NCI-H2107 (cell line): ENCODE measurements at regions not wholly inside any gene's neighbourhood (a gene's known extent, or its start where the extent isn't known, plus 50 kb on each side); places are given as distances from the start of the nearest gene placed in this dataset.

Experiments used
- DNase-seq: peaks from one replicate; lab custom pipeline; 2025; lab: John Stamatoyannopoulos, UW

DNA sequence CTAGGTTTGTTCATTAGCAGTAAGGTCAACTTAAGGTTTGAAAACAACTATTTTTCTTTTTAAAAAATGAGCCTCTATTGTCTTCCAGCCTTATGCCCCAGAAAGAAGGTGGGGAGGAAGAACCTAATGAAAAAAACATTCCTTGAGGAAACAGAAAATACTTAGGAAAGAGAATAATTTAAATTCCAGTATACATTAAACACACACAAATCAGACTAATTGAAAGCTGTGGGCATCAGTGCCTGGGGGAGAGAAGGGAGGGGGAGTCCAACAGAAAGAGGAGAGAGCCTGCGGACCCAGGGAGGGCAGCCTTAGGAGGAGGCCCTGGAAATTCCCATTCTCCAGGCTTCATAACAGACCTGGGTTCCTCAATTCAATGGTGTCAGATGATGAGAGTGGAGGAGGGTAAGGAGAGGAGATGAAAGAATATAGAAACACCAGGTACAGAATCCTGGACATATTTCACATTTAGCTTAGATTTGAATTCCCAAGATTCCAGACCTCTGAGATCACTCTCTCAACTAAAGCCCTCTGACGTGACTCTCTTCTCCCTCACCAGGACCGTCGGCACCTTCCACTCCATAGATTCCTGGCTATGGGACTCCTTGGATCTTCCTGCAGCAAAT is 320.5 kb upstream of the UMPS start:
- no peak for DNase-seq

DNA sequence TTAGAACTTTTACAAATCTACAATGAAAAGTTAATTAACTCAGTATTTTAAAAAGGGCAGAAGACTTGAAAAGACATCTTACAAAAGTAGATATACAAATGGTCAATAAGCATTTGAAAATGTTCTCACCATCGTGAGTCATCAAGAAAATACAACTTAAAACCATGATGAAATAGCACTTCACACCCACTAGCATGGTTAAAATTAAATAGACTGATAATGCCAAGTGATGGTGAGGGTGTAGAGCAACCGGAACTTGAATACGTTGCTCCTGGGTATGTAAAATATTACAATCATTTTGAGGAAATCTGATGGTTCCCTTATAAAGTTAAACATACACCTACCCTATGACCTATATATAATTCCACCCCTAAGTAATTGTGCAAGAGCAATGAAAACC is 319.8 kb upstream of the UMPS start:
- no peak for DNase-seq

DNA sequence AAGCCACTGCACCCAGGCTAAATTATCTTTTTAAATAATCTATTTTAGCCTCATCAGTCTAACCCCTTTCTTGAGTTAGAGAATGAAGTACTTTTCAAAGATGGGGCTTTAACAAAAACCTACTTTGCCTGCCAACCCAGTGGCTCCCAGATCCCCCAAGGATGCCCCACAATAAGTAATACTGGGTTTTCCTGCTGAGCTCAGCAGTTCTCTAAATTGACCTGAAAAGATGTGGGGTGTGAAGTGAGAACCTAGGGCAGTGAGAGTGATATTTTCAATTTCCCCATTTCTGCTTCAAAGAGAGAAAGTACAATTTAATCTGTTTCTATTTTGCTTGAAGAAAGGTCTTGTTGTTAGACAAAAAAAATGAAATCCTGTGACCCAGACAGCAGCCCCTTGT is 318.5 kb upstream of the UMPS start:
- DNase-seq, result no peak

DNA sequence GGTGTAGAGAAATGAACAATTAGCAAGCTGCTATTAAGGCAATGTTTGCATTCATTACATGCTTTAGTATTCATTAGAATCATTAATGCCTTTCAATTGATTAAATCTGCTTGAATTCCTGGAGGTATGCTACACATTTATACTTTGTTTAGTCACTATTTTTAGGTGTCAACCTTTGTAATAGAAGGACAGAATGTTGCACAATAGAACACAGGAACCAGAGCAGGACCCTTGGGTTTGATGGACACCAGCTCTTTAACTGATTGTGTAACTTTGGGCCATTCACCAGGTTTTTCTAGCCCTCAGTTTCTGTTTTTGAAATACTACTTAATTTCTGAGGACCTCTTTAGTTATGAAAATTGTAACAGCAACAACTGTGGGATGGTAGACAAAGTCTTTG is 317.6 kb upstream of the UMPS start:
- no peak for DNase-seq

DNA sequence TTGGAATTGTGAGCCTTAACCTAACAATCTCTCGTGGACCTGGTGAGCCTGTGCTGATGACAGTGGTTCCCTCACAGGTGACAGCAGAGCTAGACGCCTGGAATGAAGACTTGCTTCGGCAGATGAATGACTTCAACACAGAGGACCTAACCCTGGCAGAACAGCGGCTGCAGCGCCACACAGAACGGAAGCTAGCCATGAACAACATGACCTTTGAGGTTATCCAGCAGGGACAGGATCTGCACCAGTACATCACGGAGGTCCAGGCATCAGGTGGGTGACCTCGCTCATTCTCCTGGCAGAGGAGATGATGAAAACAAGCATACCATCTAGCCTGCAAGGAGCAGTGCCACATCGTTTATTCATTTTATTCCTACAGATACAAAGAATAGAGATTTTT is 316.9 kb upstream of the UMPS start:
- no peak for DNase-seq

DNA sequence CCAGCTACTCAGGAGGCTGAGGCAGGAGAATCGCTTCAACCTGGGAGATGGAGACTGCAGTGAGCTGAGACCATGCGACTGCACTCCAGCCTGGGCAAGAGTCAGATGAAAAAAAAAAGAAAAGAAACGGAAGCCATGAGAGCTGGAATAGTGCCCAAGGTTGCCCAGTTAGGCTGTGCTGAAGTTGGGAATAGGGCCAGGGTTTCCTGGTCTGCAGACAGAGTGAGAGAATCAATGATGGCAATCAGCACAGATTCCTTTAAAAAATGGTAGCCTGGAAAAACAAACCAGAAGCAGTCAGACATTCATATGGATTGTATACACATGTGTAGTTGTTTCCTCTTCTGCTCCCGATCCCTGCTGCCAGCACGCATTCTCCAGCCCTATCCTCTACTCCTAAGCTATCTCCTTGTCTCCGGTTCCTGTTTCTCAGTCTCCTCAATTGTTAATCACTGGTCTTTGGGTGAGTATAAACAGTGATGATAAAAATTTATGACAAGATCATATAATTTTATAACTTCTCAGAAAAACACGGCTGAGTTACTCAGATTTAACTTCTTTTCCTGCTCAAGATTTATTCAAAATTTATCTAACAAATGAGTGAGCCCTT is 316.2 kb upstream of the UMPS start:
- no peak for DNase-seq

DNA sequence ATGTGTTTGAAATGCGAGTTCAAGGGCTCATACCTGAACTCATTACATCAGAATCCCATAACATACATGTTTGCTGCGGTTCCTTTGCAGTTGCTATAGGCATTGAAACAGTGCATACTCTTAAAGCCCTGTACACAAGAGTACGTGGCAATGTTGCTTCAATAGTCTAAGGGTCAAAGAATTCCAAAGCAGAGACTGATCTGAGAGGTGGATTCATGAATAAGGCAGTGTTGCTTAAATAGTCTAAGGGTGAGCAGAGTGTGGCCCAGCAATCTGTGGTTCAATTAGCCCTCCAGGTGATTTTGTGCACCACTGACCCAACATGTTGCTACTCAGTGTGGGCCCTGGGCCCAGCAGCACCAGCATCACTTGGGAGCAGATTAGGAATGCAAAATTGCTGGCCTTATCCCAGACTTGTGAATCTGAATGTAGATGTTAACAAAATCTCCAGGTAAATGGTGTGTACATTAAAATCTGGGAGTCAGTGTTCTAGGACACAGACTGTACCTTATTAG is 314.7 kb upstream of the UMPS start:
- DNase-seq, result no peak

DNA sequence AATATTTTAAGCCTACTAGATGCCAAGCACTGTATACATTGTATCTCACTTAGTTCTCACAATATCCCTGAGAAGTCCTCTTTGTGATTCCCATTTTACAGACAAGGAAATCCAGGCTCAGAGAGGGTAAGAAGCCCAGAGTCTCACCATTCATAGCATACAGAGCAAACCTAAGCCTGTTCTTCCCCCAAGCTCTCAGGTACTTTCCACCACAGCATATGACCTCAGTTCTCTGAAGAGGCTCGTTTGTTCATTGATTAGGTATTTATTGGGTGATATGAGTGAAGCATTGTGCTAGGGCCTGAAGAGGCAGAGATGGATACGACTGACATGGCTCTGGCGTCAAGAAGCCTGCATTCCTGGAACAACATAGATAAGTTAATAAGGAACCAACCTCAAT is 310.9 kb upstream of the UMPS start:
- no peak for DNase-seq

DNA sequence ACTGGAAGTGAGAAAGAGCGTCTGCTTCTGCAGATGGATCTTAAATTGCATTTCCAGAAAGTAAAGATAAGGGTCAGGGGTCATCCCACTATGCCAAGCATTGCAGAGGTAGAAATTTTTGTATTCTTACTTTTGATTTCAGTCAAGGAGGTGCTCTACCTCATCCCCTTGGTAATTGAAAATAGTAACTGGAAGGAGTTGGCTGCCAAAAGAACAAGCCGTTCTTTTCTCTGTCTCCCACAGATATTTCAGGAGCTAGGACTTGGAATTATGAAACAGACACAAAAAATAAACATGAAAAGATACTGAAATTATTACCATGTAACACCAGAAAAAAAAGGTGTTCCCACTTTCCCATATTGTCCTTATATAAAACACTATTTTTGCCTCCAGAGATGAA is 309.9 kb upstream of the UMPS start:
- no peak for DNase-seq

DNA sequence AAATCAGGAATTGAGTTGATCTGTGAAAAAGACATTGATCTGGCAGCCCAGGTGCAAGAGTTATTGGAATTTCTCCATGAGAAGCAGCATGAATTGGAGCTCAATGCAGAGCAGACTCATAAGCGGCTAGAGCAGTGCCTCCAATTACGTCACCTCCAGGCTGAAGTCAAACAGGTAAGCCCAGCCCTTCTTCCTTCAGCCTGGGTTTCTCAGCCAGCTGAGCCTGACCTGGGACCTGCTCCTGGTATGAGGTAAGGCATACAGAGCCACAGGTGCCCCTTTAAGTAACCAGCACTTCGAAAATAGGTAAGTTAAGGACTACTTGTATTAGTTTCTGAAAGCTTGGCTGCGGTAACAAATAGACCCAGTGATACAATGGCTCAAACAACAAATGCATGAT is 307.4 kb upstream of the UMPS start:
- no peak for DNase-seq

DNA sequence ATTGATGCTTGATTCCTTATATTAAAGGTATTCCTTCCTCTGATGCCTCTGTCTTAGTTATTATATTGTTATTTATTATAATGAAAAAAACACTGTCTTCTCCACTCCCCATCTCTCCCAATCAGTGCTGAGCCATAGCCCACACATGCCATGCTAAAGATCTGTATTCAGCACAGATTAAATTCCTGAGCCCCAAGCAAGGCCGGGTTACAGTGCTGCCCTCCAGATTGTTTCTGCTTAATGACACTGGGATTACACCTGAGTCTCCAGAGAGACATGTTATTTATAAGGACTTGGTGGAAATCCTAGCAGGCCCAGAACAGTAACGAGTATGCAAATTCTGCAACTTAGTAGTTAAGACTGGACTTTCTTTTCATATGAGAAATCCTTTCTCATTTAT is 305.9 kb upstream of the UMPS start:
- DNase-seq, result no peak

DNA sequence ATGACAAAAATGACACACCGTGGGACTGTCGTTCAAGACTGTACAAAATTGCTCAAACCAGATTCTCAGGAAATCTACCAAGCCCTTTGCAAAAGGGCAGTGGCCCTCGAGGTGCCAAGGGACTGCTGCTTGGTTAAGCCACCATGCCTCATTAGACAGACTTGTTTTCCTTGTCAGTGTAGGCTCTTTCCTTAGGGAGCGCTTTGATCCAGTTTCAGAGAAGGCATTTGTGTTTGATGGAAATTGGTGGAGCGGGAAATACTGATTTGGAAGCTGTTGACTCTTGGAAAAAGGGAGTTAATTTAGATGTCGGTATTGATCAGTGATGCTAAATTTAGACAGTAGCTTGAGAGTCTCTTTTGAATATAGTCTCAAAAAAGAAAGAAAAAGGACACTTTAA is 304.3 kb upstream of the UMPS start:
- DNase-seq, result no peak

DNA sequence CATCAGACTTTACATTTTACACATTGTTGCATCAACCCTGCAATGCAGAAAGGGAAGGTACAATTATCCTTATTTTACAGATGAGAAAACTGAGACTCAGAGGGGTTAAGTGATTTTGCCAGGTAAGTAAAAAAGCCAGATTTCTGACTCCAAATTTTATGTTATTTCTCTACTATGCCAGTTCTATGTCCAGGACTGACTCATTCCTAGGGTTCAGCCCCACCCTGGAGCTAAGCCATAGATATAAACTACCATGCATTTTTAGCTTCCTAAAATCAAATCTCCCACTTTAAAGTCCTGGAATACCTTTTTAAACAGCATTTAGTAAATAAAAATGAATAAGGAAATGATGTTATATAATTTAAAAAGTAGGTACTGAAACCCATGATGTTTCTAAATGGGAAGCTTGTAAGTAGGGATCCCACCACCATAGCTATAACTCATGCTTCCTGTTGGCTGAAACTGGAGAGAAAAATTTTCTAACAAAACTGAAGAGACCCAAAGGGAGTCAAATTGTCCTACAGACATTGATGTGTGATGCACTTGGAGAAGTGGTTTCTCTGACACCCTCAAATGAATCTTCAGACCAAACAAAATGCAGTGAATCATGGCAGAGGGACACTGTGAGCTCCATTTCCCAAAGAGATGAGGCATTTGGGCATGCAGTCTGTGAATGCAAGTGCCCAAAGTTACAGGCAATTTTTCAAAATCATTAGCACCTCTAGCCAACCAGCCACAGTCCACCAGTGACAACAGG is 301.7 kb upstream of the UMPS start:
- no peak for DNase-seq

DNA sequence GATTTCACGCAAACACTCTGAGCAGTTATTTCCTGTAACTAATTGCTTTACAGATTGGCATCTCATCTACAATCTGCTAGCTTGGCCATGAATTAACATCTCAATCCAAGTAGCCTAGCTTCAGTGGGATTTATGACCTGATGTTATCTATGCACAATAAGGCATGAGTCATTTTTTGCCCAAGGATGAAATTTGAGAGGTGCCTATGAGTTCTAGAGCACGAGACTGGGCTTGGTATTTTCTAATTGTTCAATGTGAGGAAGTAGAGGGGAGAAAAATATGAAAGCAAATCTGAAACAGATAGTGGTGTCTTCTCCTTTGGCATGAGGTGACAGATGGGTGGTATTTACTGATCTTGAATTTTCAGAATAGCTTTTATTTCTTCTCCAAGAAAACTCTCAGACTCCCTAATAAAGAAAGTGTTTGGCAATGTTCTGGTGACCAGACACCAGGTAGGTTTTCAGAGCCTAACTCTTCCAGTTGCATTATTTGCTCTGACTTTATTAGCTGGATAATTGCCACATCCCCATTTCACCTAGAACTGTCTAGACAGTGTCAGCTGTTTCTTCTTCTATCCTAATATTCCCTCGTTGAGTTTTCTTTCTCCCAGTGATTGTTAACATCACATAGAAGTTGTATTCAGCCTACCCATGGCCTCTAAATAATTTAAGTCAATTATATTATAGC is 301.0 kb upstream of the UMPS start:
- peak; percentile 36 for DNase-seq

DNA sequence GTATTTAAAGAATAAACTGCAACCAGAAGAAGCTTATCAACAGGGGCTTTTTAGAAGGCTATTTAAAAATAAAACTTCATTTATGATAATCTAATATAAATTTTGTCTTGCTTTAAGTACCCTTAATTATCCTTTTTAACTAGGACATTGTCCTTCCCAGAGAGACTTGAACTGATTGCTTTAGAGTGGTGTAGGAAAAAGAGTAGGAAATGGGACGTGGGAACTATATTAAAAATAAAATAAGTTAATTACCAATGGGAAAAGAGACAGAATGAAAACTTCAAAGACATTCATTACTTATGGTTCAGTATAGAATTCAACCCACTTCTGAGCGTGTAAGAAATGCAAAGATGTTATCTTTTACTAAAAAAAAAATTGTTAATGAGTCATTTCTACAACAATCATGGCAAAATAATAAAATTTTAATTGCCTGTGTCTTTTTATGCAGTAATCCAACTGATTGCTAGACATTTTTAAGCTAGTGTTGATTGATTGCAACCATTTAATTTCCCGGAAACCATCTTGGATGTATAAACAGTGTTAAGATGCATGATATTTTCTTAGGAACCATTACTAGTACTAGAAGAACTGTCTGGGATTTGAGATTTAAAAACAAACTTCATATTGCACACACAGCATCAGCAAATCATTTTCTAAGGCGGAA is 298.8 kb upstream of the UMPS start:
- DNase-seq, result no peak

DNA sequence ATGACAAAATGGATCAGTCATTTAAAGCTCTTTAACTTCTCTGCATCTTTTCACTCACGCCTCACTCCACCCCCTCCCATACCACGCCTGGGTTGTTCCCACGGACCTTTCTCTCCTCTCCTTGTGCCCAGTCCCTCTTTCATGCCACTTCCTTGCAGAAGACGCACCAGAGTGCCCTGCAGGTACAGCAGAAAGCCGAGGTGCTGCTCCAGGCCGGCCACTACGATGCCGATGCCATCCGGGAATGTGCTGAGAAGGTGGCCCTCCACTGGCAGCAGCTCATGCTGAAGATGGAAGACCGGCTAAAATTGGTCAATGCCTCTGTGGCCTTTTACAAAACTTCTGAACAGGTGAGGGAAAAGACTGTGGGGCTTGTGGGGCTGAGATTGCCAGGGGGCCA is 296.1 kb upstream of the UMPS start:
- DNase-seq, result no peak

DNA sequence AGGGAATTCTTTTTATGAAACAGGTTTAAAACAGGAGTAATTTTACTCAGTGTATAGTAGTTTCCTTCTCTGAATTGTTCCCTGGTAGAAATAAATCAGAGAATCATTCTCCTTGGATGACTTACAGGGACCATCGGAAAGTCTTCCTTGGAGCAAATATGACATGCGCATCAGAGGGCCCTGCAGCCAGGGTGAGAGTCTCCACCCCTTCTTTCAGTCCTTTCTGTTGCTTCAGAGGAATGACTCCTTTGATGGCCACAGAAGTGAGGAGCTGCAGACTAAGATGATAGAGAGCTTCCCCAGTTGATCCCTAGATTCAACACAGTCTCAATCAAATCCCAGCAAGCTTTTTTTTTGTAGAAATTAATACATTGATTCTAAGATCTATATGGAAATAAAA is 294.8 kb upstream of the UMPS start:
- DNase-seq, result no peak

DNA sequence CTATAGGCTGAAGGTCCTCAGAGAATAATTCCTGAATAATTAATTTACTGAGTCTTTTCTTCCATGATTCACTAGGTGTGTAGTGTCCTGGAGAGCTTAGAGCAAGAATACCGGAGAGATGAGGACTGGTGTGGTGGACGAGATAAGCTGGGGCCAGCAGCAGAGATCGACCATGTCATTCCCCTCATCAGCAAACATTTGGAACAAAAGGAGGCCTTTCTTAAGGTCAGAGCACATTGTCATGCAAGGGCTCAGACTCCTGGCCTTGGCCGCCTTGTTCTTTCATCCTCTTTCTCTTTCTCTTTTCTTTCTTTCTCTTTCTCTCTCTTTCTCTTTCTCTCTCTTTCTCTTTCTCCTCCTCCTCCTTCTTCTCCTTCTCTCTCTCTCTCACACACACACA is 291.4 kb upstream of the UMPS start:
- no peak for DNase-seq

DNA sequence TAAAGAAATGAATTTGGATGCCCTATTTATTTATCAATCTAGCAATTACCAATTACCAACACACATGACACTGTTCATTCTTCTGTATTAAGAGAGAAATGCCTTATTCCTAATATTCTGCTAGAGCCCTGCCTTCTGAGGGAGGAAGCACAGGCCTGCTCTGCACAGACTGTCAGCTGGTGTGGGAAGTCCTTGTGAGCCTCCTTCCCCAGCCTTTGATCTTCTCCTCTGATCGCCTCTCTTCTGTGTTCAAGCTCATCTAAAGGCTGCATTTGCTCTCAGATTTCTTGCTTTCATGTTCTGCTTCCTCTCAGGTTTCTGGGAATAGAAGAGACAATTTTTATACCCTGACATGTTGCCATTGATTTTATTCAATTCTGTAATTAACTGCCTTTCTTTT is 290.6 kb upstream of the UMPS start:
- no peak for DNase-seq

DNA sequence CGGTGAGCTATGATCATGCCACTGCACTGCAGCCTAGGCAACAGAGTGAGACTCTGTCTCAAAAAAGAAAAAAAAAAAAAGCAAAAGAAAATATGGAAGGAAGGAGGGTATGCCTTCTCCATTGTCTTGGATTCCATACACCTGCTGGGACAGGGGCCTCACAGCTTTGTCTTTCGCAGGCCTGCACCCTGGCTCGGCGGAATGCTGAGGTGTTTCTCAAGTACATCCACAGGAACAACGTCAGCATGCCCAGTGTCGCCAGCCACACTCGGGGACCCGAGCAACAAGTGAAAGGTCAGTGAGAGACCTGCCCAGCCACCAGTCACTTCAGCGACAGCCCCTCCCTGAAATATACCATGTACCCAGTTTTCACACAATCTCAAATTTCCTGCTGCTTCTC is 288.5 kb upstream of the UMPS start:
- no peak for DNase-seq

DNA sequence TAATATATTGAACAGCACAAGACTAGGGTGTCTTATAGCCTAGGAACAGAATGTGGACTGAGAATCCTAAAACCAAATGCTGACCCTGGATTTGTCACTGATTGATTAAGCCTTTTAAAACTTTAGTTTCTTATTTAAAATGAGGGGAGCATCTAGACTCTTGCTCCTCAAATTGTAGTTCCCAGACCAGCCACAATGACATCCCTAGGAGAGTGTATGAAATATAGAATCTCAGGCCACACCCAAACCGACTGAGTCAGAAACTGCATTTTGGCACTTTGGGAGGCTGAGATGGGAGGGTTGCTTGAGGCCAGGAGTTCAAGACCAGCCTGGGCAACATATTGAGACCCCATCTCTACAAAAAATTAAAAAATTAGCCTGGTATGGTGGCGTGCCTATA is 287.8 kb upstream of the UMPS start:
- no peak for DNase-seq

DNA sequence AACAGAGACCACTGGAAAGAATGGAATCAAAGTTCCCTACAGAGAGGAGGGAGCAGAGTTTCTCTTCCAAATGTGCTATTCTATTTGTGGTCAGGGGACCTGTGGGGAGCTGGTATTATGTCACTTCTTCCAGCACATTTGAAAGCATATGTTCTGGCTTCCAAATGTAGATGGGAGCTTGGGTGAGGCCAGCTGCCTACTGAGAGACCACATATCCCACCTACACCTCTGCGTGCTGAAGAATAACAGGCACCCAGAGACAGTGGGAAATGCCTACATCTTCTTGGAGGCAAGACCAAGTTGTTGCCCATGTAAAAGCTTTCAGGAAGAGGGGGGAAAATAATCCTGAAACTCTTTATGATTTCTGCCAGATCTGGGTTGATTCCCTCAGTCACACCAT is 286.8 kb upstream of the UMPS start:
- DNase-seq, result no peak
